ENCODE measurements at regions not wholly inside any gene's neighbourhood (a gene's known extent, or its start where the extent isn't known, plus 50 kb on each side); places are given as distances from the start of the nearest gene placed in this dataset.
A peak's percentile ranks its signal among the peaks of the same experiment; 100 is the strongest.

- Histone ChIP-seq H3K4me3 (ENCODE audit: low read length) (no peak overlapping the region), H3K9me3 (ENCODE audit: control insufficient read depth, low read length) (no peaks in the 10 kb centered on the region), H3K27ac (ENCODE audit: low read length) (no peak overlapping the region), H3K4me1 (ENCODE audit: control insufficient read depth, insufficient read depth, low read length) (no peaks in the 10 kb centered on the region), H3K27me3 (ENCODE audit: control insufficient read depth, insufficient read depth) (no peaks in the 10 kb centered on the region)
- intact Hi-C loops (cut with DNase I): no loop called here
- ATAC-seq (peak in 1 of 2 donors; percentile 32), DNase-seq (no peak)
- 43% methylated on average over 2 of the region's 2 CpGs for WGBS
Observed at GRCh38 chr4:107122736-107123135, 86.6 kb upstream of the DKK2 start.

GRCh38 chr4:107120661-107121060, 84.5 kb upstream of the DKK2 start:
- intact Hi-C loops (cut with DNase I): no loop called here
- no peaks in the 10 kb centered on the region for H3K27me3 ChIP-seq (ENCODE audit: control insufficient read depth, insufficient read depth)
- H3K27ac ChIP-seq (ENCODE audit: low read length): no peak overlapping the region
- ATAC-seq (peak in 1 of 2 donors; percentile 42), DNase-seq (no peak)
- no peaks in the 10 kb centered on the region for H3K9me3 ChIP-seq (ENCODE audit: control insufficient read depth, low read length)
- H3K4me1 ChIP-seq (ENCODE audit: control insufficient read depth, insufficient read depth, low read length): no peaks in the 10 kb centered on the region
- 32% methylated on average over 2 of the region's 2 CpGs for WGBS
- no peak overlapping the region for H3K4me3 ChIP-seq (ENCODE audit: low read length)

- H3K27me3 ChIP-seq (ENCODE audit: control insufficient read depth, insufficient read depth): no peaks in the 10 kb centered on the region
- H3K27ac ChIP-seq (ENCODE audit: low read length): no peak overlapping the region
- DNase-seq (no peak), ATAC-seq (no peak)
- WGBS: 76% methylated on average over 1 of the region's 1 CpG
- H3K4me3 ChIP-seq (ENCODE audit: low read length): no peak overlapping the region
- no peaks in the 10 kb centered on the region for H3K4me1 ChIP-seq (ENCODE audit: control insufficient read depth, insufficient read depth, low read length)
- intact Hi-C loops (cut with DNase I): no loop called here
- H3K9me3 ChIP-seq (ENCODE audit: control insufficient read depth, low read length): no peaks in the 10 kb centered on the region
Observed at GRCh38 chr4:107117726-107118125, 81.6 kb upstream of the DKK2 start.

- Histone ChIP-seq H3K4me1 (ENCODE audit: control insufficient read depth, insufficient read depth, low read length) (no peaks in the 10 kb centered on the region), H3K27me3 (ENCODE audit: control insufficient read depth, insufficient read depth) (no peaks in the 10 kb centered on the region), H3K4me3 (ENCODE audit: low read length) (no peak overlapping the region), H3K9me3 (ENCODE audit: control insufficient read depth, low read length) (no peaks in the 10 kb centered on the region), H3K27ac (ENCODE audit: low read length) (no peak overlapping the region)
- no peak for ATAC-seq
- no peak for DNase-seq
- intact Hi-C loops (cut with DNase I): no loop called here
- WGBS: 74% methylated on average over 5 of the region's 5 CpGs
Observed at GRCh38 chr4:107115185-107115847, 79.2 kb upstream of the DKK2 start.

- DNase-seq (no peak), ATAC-seq (no peak)
- Histone ChIP-seq H3K4me1 (ENCODE audit: control insufficient read depth, insufficient read depth, low read length) (no peaks in the 10 kb centered on the region), H3K27me3 (ENCODE audit: control insufficient read depth, insufficient read depth) (no peaks in the 10 kb centered on the region), H3K27ac (ENCODE audit: low read length) (no peak overlapping the region), H3K4me3 (ENCODE audit: low read length) (no peak overlapping the region), H3K9me3 (ENCODE audit: control insufficient read depth, low read length) (no peaks in the 10 kb centered on the region)
- WGBS: 87% methylated on average over 2 of the region's 2 CpGs
- intact Hi-C loops (cut with DNase I): no loop called here
Observed at GRCh38 chr4:107114059-107114458, 77.9 kb upstream of the DKK2 start.

- Histone ChIP-seq H3K27me3 (ENCODE audit: control insufficient read depth, insufficient read depth) (no peaks in the 10 kb centered on the region), H3K4me3 (ENCODE audit: low read length) (no peak overlapping the region), H3K4me1 (ENCODE audit: control insufficient read depth, insufficient read depth, low read length) (no peaks in the 10 kb centered on the region), H3K9me3 (ENCODE audit: control insufficient read depth, low read length) (no peaks in the 10 kb centered on the region), H3K27ac (ENCODE audit: low read length) (no peak overlapping the region)
- no peak for ATAC-seq
- DNase-seq: no peak
- intact Hi-C loops (cut with DNase I): no loop called here
- WGBS: 78% methylated on average over 2 of the region's 2 CpGs
Observed at GRCh38 chr4:107098401-107098800, 62.3 kb upstream of the DKK2 start.

- no peaks in the 10 kb centered on the region for H3K9me3 ChIP-seq (ENCODE audit: control insufficient read depth, low read length)
- H3K4me1 ChIP-seq (ENCODE audit: control insufficient read depth, insufficient read depth, low read length): no peaks in the 10 kb centered on the region
- intact Hi-C loops (cut with DNase I): no loop called here
- ATAC-seq (no peak), DNase-seq (no peak)
- no peak overlapping the region for H3K27ac ChIP-seq (ENCODE audit: low read length)
- no peaks in the 10 kb centered on the region for H3K27me3 ChIP-seq (ENCODE audit: control insufficient read depth, insufficient read depth)
- 71% methylated on average over 3 of the region's 3 CpGs for WGBS
- no peak overlapping the region for H3K4me3 ChIP-seq (ENCODE audit: low read length)
Observed at GRCh38 chr4:107094976-107095375, 58.9 kb upstream of the DKK2 start.

GRCh38 chr4:107094332-107094731, 58.2 kb upstream of the DKK2 start:
- no peaks in the 10 kb centered on the region for H3K9me3 ChIP-seq (ENCODE audit: control insufficient read depth, low read length)
- DNase-seq: no peak
- no peaks in the 10 kb centered on the region for H3K27me3 ChIP-seq (ENCODE audit: control insufficient read depth, insufficient read depth)
- H3K4me3 ChIP-seq (ENCODE audit: low read length): no peak overlapping the region
- 88% methylated on average over 2 of the region's 2 CpGs for WGBS
- intact Hi-C loops (cut with DNase I): no loop called here
- ATAC-seq: no peak
- no peak overlapping the region for H3K27ac ChIP-seq (ENCODE audit: low read length)
- H3K4me1 ChIP-seq (ENCODE audit: control insufficient read depth, insufficient read depth, low read length): no peaks in the 10 kb centered on the region
